ENCODE measurements at regions not wholly inside any gene's neighbourhood (a gene's known extent, or its start where the extent isn't known, plus 50 kb on each side); places are given as distances from the start of the nearest gene placed in this dataset.

DNA sequence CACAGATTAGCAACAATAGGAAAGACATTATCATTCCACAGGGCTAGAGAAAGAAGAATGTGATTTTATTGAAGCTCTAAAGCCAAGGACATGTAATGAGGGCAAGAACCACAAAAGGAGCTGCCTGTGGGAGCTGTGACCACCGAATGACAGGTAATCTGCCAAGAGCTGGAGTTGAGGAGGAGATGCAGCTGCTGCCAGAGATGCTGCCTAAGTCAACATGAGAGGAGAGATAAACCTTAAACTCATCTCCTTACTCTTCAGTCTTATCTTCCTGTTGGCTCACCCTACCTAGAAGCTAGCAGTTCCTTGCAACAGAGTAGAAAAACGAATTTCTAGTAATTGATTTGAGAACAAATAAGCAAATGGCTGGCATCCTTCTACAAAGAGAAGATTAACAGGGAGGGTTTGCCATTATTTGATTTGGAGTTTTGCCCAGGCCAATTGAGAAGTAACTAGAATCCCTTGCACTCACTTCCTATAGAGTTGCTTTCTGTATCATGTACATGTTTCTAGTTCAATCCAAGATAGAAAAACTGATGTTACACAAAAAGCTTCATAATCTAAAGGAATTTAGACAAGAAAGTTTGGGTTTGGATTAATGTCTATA is 539.2 kb downstream of the TLE1 start:
- ChIA-PET RAD21 (ENCODE audit: unreplicated experiment) (no interaction called here), POLR2A (no interaction called here), CTCF (no interaction called here), SMC1A (ENCODE audit: uncharacterized antibody, unreplicated experiment) (no interaction called here)
- in situ Hi-C loops (cut with MboI) (no loop called here), intact Hi-C loops (cut with micrococcal nuclease; ENCODE audit: unreplicated experiment) (no loop called here)
- TF ChIP-seq RBBP5 (conservative IDR thresholded peaks at IDR 0.05) (no peak), EED (IDR thresholded peaks at IDR 0.05; ENCODE audit: low read depth) (no peak), BHLHE40 (IDR thresholded peaks at IDR 0.05; ENCODE audit: borderline replicate concordance in 1 of 2, low read depth in 2 of 2, low read length in 1 of 2) (no peak), GATAD2B (conservative IDR thresholded peaks at IDR 0.05; ENCODE audit: low read depth) (no peak), POLR2A (IDR thresholded peaks at IDR 0.05; ENCODE audit: low read depth, low read length) (no peak), ZNF622 (IDR thresholded peaks at IDR 0.05) (no peak)
- Histone ChIP-seq H4K20me1 (ENCODE audit: control insufficient read depth, insufficient read depth) (no peaks in the 10 kb centered on the region), H3K9ac (ENCODE audit: control insufficient read depth, insufficient read depth, low read length) (no peak overlapping the region), H3K4me1 (ENCODE audit: control insufficient read depth, insufficient read depth, low read length) (no peaks in the 10 kb centered on the region), H3K36me3 (ENCODE audit: control insufficient read depth in 2 of 2, insufficient read depth in 2 of 2, low read length in 1 of 2) (no peaks in the 10 kb centered on the region), H3K4me3 (no peak overlapping the region), H2AFZ (ENCODE audit: control insufficient read depth, low read depth, low read length) (no peak overlapping the region), H3K79me2 (ENCODE audit: control insufficient read depth, insufficient read depth, low read length) (no peaks in the 10 kb centered on the region), H3K4me2 (ENCODE audit: control insufficient read depth, insufficient read depth) (no peak overlapping the region), H3K9me3 (replicated peaks; ENCODE audit: control insufficient read depth, insufficient read depth, low read length) (no peaks in the 10 kb centered on the region; the same call in 2 of the 3 replicates), H3K27me3 (replicated peaks in 1 of 2; ENCODE audit: control insufficient read depth in 2 of 2, insufficient read depth in 2 of 2, low read length in 1 of 2) (no peaks in the 10 kb centered on the region), H3K27ac (ENCODE audit: control insufficient read depth, insufficient read depth) (no peak overlapping the region)
- no TSS peak for BruUV-seq (replicated peaks)
- 0% methylated on average over 2 of the region's 2 CpGs for WGBS (ENCODE audit: insufficient coverage, insufficient replicate concordance, low lambda C conversion rate, missing lambda C conversion rate)
- ATAC-seq (no peak), FAIRE-seq (no peak), DNase-seq (ENCODE audit: low read depth, low spot score) (no peak)

DNA sequence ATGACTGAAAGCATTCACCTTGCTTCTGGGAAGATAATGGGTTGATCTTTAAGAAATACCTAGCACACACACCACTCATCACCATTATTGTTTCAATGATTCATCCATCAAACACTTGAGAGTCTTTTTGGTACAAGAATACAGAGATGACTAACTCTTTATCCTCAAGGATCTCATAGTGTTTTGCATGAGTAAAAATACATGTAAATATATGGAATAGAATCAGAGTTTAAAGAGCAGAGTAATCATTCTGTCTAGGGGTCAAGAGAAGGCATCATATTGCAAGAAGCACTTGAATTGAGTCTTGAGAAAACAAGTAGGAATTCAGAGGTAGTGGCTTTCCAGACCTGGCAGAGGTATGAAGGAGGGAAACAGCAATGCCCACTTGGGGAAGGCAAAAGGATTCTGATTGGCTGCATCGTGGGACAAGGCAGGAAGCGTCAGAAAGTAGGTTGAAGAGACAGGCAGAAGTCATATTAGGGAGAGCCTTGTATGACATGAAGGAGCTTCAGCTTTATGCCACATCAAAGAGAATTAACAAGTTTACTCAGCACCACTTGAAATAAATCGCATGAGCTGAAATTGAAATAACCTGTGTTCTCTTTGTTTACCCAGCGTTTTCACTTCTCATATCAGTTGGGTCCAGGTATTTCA is 542.5 kb downstream of the TLE1 start:
- Histone ChIP-seq H3K4me1 (ENCODE audit: control insufficient read depth, insufficient read depth, low read length) (no peaks in the 10 kb centered on the region), H3K4me2 (ENCODE audit: control insufficient read depth, insufficient read depth) (no peak overlapping the region), H3K9me3 (replicated peaks; ENCODE audit: control insufficient read depth, insufficient read depth, low read length) (no peaks in the 10 kb centered on the region; the same call in 2 of the 3 replicates), H3K79me2 (ENCODE audit: control insufficient read depth, insufficient read depth, low read length) (no peaks in the 10 kb centered on the region), H3K27ac (ENCODE audit: control insufficient read depth, insufficient read depth) (no peak overlapping the region), H3K36me3 (ENCODE audit: control insufficient read depth in 2 of 2, insufficient read depth in 2 of 2, low read length in 1 of 2) (no peaks in the 10 kb centered on the region), H3K9ac (ENCODE audit: control insufficient read depth, insufficient read depth, low read length) (no peak overlapping the region), H3K27me3 (replicated peaks in 1 of 2; ENCODE audit: control insufficient read depth in 2 of 2, insufficient read depth in 2 of 2, low read length in 1 of 2) (no peaks in the 10 kb centered on the region), H4K20me1 (ENCODE audit: control insufficient read depth, insufficient read depth) (no peaks in the 10 kb centered on the region), H2AFZ (ENCODE audit: control insufficient read depth, low read depth, low read length) (no peak overlapping the region), H3K4me3 (no peak overlapping the region)
- intact Hi-C loops (cut with micrococcal nuclease; ENCODE audit: unreplicated experiment): no loop called here
- DNase-seq (ENCODE audit: low read depth, low spot score) (no peak), FAIRE-seq (no peak), ATAC-seq (no peak)
- TF ChIP-seq, protein P1, sequence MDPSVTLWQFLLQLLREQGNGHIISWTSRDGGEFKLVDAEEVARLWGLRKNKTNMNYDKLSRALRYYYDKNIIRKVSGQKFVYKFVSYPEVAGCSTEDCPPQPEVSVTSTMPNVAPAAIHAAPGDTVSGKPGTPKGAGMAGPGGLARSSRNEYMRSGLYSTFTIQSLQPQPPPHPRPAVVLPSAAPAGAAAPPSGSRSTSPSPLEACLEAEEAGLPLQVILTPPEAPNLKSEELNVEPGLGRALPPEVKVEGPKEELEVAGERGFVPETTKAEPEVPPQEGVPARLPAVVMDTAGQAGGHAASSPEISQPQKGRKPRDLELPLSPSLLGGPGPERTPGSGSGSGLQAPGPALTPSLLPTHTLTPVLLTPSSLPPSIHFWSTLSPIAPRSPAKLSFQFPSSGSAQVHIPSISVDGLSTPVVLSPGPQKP (IDR thresholded peaks at IDR 0.05; ENCODE audit: low read depth, low read length): no peak
- TF ChIP-seq CBX3 (IDR thresholded peaks at IDR 0.05; ENCODE audit: borderline replicate concordance, low read depth): no peak
- no peak for TF ChIP-seq SMAD5 (IDR thresholded peaks at IDR 0.05; ENCODE audit: low read depth)
- TF ChIP-seq YY1 (IDR thresholded peaks at IDR 0.05; ENCODE audit: low read depth, low read length): no peak
- TF ChIP-seq HDGF (IDR thresholded peaks at IDR 0.05): no peak
- 14% methylated on average over 4 of the region's 4 CpGs for WGBS (ENCODE audit: insufficient coverage, insufficient replicate concordance, low lambda C conversion rate, missing lambda C conversion rate)
- ChIA-PET RAD21 (ENCODE audit: unreplicated experiment) (no interaction called here), CTCF (no interaction called here), SMC1A (ENCODE audit: uncharacterized antibody, unreplicated experiment) (no interaction called here), POLR2A (no interaction called here)
- no TSS peak for BruUV-seq (replicated peaks)
- in situ Hi-C loops (cut with MboI): no loop called here

Measured in GM12878 (cell line).